CD4-positive, alpha-beta T cell treated with Interleukin-4 for 1 hour (primary cell): ENCODE measurements at regions not wholly inside any gene's neighbourhood (a gene's known extent, or its start where the extent isn't known, plus 50 kb on each side); places are given as distances from the start of the nearest gene placed in this dataset.

ENCODE experiments used
- DNase-seq, 2 donors: peaks; one replicate each; pipeline ENCODE4 v3.0.0-alpha.2; 2020 to 2022

DNA sequence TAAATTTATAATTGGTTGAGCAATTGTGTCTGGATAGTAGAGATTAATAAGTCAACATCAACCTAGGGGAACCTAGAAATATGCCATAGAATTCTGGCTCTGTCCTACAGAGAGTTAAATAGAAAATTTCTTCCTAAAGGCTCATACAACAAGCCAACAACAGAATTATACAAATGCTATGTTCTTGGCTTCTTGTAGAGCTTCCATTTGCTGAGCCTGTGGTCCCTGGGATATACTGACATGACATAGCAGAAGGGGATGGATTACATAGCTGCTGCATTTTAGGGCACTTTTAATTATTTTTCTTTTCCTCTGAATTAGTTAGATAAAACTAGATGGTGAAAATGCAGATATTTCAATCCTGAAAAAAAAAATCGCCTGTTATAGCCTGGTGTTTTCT is 95.5 kb upstream of the ST6GAL2 start:
- DNase-seq = no peak

DNA sequence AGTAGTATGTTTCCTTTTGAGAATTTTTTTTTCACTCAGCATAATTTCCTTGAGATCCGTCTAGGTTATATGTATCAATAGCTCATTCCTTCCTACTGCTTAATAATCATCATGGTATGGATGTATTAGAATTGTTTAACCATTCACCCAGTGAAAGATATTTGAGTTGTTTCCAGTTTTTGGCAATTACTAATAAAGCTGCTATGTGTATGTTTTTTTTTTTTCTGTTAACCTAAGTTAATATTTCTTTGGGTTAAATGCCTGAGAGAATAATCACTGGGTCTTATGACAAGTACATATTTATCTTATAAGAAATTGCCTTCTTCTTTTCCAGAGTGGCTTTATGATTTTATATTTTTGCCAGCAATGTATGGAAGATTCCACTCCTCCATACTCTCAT is 96.4 kb upstream of the ST6GAL2 start:
- DNase-seq = no peak

DNA sequence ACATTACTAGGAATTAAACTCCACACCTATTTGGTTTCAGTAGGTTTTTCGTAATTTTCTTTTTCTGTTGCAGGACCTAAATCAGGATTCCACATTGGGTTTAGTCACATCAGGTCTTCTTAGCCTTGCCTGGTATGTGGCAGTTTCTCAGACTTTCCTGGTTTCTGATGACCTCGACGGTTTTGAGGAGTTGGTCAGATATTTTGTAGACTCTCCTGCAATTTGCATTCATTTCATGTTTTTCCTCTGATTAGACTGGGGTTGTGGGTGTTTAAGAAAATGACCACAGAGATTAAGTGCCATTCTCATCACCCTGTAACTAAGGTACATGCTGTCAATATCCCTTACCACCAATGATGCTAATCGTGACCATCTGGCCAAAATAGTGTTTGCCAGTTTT is 97.3 kb upstream of the ST6GAL2 start:
- no peak for DNase-seq

DNA sequence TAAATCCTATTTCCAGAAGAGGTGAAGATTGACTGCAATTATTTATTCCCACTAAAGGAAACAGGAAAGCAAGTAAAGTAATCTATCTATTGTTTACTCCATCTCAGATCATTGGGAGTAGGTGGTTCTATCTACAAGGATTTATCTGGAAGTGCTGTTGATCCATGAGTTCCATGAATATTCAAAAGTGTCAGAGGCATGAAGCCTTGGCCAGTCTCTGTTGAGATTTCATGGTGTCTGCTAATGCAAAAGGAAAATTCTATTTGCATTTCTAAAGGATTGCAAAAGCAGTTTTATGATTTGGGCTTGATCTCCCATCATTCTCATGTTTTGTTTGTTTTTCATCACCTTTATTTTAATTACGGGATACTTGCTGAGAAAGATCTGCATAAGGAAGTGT is 102.4 kb upstream of the ST6GAL2 start:
- no peak for DNase-seq

DNA sequence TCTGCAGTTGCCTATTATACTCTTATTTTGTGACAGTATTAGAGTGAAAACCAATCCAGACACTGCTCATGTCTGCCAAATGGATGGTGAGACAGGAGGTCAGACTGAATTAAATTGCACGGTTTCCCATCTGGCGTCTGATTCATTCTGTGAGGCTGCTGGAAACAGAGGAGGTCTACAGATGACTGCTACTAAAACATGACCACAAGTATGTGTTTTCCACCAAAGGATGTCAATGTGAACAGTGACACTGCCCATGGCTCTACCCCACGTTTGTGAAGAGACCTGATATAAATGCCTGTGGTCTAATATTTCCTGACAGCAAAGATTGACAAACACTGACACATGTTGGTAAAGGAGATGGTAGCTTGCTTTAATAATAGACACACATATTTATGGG is 104.3 kb upstream of the ST6GAL2 start:
- DNase-seq = no peak

DNA sequence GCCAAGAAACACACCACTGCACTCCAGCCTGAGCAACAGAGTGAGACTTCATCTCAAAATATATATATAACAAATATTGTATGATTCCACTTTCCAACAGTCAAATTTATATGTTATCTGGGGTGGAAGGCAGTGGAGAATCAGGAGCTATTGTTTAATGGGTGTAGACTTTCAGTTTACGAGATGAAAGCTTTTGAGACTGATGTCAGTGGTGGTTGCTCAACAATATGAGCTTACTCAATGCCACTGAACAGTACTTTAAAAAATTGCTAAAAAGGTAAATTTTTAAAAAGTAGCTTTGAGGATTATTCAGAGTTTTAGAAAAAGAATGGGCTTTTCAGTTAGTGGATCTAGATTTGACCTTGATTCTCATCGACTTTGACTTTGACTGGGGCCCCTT is 105.9 kb upstream of the ST6GAL2 start:
- no peak for DNase-seq

DNA sequence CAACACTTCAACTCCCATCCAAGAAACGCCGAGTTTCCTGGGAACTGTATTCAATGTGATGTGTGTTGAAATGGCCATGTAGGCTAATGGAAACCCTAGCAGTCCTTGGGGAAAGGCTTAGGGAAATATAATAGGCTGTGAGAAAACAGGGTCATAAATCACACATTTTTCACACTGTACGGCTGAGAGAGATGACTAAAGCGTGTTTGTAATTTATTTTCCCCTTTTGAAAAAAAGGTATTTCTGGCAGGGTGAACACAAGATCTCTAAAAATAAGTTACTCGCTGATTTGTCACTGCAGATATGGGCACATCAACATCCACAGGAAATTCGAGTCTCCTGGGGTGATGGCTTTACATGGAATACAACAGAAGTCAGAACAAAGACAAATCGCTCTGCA is 109.6 kb upstream of the ST6GAL2 start:
- DNase-seq = no peak

DNA sequence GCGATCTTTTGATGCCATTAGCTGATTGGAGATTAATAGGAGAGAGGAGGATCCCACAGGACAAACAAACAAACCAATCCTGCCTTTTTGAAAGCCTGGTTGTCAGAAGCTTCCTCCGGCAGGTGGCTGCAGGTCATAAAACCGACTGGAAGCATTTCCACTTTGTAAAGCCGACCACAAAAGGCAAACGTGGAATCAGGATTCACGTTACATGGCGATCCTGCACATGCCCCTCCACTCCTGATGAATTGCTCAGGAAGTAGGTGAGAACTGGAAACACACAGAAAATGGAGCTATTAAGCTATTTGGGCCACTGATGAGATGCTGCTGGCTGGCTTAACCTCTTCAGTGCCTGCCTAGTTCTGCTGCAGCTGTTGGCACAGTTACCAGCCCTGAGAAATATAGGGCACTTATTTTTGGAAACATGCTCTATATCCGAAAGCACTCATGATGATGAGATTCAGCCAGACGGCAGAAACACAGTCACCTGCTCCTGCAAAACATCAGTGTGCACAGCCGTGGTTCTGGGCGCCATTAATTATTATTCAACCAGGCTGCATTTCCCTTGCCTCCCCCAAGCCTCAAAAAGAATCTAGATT is 110.3 kb upstream of the ST6GAL2 start:
- DNase-seq = no peak

DNA sequence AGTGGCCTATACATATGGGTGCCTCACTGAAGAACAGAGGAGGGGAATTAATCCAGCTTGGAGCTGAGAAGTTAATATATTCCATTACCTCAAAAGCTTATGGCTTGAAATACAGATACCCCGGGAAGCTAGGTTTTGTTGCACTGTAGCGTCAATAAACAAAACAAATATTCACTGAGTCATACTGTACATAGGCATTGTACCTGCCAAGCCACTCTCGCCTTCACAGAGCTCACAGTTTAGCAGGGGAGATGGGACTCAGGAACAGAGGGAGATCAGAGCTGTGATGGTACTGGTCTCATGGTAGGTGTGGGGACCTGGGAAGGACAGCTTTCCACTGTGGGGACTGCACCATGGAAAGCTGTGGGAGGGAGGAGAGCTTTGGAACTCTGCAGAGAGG is 111.2 kb upstream of the ST6GAL2 start:
- DNase-seq = no peak

DNA sequence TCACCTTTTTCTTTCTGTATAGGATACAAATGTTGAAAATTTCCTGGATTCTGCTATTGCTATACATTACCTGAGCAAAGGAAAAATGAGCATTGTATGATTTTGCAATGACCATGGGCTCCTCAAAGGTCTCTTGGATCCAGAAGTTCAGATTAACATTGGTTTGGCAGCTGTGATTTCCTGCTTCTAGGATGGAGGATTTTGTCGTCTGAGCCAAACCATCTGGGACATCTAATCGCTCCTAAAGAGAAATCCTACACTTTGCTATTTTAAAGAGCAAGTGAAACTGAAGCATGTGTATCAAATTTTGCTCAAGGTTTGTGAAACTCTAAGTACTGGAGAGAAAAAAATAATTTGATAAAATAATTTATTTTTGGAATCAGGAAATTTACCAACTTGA is 115.1 kb upstream of the ST6GAL2 start:
- no peak for DNase-seq

DNA sequence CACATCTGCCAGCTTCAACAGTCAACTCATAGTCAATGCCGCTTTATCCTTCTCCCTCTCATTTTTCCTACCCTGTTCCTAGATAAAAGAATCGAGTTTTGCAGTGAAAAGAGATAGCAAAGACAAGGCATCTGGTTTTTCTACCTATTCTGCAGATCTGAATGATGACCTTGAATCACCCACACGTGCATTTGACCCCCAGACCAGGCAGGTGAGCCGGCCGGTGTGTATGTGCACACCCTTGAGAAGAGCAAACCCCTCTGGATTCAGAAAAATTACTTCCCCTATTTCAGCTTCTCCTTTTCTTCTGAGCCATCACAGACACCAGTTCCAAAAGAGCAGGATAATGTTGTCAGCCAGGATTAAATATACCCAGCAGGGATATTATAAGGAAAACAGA is 115.6 kb upstream of the ST6GAL2 start:
- no peak for DNase-seq

DNA sequence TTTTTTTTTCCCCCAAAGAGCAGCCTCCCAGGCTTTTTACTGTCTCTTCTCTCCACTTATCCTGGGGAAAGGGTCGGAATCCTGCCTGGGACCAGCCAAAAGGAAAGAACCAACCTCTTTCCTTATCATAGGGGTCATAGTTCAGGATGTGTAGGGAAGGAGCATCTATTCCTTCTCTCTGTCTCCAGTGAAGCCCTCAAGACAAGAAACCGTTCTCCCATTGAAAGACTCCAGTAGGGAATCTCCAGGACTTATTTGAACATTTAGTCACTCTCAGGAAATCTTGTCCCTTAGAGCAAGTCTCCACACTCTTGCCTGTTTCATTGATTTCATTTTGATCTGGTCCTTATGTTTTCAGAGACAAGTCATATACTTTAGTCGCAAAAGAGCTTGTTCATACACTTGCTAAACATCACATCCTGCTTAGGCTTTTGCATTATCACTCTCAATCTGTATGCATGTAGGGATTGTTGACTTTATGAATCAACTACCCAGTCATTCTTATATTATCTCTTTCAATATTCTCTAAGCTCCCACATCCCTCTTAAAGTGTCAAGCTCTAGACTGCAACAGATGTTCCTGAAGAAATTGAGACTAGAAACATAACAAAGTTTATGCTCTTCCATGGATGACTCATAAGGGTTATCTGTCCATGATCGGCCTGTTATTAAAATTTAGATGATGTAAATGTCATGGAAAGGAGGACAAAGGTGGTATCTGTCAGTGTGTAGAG is 116.2 kb upstream of the ST6GAL2 start:
- no peak for DNase-seq

DNA sequence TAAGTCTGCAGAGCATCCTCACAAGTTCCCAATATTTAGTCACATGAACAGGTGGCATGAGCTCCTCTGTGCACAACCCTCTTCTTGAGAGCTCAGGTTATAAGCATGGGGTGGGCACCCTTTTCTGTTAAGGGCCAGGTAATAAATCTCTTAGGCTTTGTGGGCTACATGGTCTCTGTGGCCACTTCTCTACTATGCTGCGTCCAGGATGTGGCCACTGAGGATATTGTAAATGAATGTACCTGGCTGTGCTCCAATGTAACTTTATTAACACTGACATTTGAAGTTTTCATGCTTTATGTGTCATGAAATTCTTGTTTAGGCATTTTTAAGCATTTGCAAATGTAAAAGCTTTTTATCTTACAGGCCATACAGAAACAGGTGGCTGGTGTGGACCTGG is 116.8 kb upstream of the ST6GAL2 start:
- no peak for DNase-seq

DNA sequence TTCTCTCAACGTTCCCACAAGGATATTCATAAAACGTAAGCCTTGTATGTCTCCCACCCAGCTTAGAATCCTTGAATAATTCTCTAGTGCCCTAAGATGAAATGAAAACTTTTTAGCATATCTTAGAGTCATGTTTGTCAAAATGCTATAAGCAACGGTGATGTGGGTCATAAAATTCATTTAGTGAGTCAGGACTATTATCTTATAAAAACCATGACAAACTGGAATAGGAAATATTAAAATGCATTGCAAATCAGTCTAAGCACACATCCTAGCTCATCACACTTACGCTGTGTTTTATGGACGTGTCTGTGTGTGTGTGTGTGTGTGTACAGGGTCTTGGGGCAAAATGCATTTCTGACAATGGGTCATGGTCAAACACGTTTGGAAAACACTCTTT is 119.9 kb upstream of the ST6GAL2 start:
- DNase-seq = no peak

DNA sequence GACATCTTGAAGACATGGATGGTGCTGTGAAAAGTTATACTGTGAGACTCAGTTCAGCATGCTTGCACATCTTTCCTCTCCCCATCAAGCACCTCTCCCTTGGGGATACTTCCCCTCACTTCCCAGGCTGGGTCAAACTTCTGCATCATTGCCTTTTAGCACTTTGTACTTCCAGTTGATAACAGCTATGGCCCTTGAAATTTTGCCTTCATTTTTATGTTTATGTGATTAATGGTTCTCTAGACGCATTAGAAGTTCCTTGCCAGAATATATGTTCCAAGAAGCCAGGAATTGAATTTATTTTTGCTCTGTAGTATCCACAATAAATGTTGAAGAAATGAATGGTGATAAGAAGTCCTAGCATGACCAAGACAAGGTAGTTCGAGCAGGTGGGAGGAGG is 120.9 kb upstream of the ST6GAL2 start:
- DNase-seq = no peak

DNA sequence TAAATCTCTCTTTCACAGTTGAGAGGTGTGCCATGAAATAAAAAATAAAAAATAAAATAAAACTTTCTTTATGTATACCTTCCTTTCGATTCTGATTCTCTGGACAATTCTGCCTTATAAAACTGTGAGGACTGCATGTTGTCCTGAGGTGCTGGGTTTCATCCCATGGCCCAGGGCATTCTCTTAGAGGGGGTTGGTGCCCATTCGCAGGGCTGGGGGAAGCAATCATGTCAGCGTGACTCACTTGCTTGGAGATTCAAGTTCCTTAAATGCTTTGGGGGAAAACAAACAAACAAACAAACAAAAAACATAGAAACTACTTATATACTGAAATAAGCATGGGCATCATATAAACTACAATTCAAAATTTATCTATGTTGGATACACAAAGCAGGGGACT is 122.0 kb upstream of the ST6GAL2 start:
- DNase-seq = no peak

DNA sequence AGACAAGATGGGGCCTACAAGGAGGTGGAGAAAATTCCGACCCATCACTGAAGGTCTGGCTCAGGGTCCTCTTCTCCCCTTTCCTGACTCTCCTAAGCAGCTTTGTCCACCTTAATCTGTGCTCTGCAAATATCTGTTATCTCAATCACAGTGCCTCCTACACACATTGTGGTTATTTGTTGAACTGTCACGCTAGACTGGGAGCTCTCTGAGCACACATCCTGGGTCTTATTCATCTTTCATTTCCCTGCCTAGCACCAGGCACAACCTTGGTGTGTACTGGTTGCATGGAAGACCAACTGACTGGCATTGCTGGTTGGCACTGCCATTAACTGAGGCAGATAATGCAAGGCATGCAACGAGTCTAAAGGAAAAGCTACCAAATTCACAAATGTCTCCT is 122.9 kb upstream of the ST6GAL2 start:
- no peak for DNase-seq

DNA sequence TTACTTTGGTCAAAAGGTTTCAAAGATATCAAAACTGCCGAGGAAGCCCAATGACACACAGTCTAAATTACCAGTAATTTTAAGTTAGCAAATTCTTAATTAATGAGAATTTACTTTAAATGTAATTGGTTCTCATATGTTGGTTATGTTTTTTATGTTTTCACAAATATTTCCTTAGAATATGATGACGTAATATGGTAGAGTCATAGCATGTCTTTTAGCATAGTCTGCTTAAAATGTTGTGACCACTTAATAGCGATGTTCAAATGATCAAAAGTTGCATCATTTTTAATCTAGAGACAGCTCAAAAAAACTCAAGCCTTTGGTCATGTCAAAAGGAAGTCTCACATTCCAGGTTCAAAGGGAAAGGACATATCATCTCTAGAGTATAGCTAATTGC is 123.3 kb upstream of the ST6GAL2 start:
- DNase-seq = no peak

DNA sequence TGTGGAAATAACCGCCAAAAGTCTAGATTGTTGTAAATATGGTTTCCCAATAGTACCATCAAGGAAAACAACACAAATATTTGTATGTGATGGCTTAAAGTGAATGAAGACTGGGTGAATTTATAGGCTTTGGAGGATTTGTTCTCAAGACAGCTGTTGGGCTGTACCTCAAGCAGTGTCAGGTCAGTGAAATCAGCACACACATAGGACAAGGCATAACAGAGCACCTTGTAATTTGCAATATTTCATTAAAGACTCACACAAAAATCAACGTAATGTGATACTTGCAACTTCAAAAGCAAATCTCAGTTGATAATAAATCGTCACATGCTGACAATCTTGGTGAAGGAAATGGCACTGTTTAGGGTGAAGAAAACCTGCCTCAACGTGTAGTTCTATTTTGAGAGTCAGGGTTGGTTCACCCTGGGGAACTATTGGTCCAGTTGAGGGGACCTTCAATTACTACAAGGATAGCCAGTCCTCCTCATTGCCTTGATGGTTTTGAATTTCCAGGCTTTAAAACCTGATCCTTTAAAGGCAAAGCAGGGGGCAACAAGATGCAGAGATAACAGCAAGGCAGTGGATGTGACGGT is 126.8 kb upstream of the ST6GAL2 start:
- DNase-seq = no peak

DNA sequence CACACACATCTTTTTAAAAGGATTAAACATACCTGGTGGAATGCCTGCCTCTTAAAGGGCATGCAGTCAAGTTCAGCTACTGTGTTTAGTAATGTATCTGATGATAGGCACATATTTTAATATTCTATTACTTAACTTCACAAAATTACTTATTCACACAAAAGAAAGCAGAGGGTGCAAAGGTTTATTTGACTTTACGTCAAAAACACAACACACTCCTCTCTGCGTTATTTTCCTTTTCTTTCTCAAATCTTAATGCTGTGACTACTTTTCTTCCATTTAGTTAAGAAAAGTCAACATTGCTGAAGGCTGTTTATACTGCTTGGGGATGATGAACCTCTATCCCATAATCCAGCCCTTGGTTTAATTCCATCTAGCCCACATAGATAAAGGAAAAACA is 127.9 kb upstream of the ST6GAL2 start:
- DNase-seq = no peak

DNA sequence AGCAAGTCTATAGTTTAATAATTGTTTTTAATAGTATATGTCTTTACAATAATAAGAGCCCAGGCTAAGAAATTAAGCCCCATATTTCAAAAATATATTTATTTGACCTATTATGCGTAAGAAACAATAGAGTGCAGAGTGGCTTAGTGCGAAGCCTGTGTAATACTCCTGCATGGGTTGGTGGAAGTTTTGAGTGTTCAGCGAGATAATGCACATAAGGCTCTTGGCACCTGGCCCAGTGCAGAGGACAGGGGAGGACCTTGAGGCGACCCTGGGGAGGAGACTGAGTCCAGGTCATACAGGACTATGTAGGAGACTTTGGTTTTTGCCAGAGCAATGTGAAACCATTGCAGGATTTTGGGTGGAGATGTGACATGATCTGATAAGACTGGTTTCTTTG is 132.4 kb upstream of the ST6GAL2 start:
- no peak for DNase-seq

DNA sequence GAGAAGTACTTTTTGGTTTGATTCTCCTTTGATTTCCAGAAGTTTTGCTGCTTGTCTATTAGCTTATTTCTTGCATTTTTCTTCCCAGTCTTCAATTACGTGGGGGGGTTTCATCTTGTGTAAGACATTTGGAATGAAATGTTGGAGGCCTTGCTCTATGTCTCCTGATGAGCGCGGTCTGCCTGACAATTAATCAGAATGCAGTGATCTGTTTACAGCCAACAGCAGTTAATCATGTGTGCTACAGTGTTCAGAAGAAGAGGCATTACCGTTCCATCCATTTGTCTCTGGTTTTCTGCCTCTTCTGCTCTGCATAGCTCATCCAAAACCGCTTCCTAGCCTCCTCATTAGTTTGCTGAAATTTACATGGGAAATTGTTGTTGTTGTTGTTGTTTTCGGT is 134.4 kb upstream of the ST6GAL2 start:
- no peak for DNase-seq

DNA sequence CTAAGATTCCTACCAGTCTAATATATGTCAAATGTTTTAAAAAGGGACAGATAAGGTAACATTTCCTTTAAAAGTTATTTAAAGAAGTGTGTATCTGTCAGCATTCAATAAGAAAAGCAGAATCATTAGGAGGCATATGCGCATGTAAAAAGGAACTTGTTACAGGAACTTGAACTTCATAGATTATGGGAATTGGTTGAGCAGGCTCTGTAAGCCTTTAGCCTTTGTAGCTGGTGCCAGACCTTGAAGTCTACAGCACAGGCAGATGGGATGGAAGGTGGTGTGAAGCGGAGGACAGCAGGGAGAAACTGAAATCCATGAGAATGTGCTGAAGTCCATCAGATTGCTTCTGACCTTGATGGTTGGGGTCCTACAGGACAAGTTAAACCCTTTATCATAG is 138.3 kb upstream of the ST6GAL2 start:
- no peak for DNase-seq

DNA sequence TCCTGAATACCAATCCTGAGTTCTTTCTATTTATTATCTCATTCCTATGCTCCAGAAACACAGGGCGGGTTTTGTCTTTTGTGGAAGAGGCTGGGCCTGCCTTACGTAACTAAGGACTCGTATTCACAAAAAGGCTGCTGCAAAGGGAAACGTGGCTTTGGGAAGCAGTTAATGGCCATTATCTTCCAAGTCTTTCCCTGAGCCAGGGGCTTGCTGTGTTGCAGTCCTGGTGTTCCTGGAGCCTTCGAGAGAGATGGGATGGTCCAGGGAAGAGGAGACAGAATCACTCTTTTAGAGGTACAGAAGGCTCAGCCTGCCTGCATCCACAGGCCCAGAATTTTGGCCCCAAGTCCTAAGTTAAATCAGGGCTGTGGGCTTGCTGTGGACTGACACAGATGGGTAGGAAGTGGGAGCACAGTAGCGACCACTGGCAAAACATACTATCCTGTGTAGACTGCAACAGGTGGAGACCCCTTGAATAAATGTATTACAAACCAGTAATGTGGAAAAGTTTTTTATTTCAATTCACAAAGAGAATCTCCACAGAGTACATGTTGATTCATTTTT is 139.4 kb upstream of the ST6GAL2 start:
- DNase-seq = no peak
